SU-DHL-6 (cell line): ENCODE measurements at regions not wholly inside any gene's neighbourhood (a gene's known extent, or its start where the extent isn't known, plus 50 kb on each side); places are given as distances from the start of the nearest gene placed in this dataset.

Experiments used
- H2AFZ ChIP-seq: fragments of 200-600 bp; sonication (generic); 2 replicates; pipeline ENCODE4 v1.6.1; 2014; ENCODE audit warnings: low read depth, mild to moderate bottlenecking, moderate library complexity, mixed read lengths, antibody characterized with exemption, low read length; ENCODE audit not compliant: severe bottlenecking
- H3F3A ChIP-seq: fragments of 200-600 bp; shearing (Covaris generic); 2 replicates; pipeline ENCODE4 v1.6.0; 2016; ENCODE audit warnings: antibody characterized with exemption, mild to moderate bottlenecking; ENCODE audit not compliant: insufficient read depth
- H3K27ac ChIP-seq: fragments of 200-600 bp; sonication (generic); 2 replicates; pipeline ENCODE4 v1.5.1; 2016; ENCODE audit warnings: low read depth, mild to moderate bottlenecking, low read length, moderate library complexity, mixed read lengths
- H3K27me3 ChIP-seq: fragments of 200-600 bp; sonication (generic), shearing (Covaris generic); 2 replicates; pipeline ENCODE4 v1.6.0; 2014; ENCODE audit warnings: mild to moderate bottlenecking, low read length
- H3K36me3 ChIP-seq: fragments of 200-600 bp; sonication (generic); 2 replicates; pipeline ENCODE4 v1.6.1; 2014; ENCODE audit warnings: mild to moderate bottlenecking, low read length, mixed read lengths
- H3K4me2 ChIP-seq: fragments of 300-600, 200-600 bp; shearing (Covaris generic), sonication (generic); 2 replicates; pipeline ENCODE4 v1.6.0; 2014; ENCODE audit warnings: low read length, low read depth, mild to moderate bottlenecking; ENCODE audit not compliant: poor library complexity, severe bottlenecking
- H3K4me3 ChIP-seq: fragments of 200-600 bp; sonication (generic); 2 replicates; pipeline ENCODE4 v1.5.1; 2014; ENCODE audit warnings: antibody characterized with exemption, low read length, mild to moderate bottlenecking, mixed read lengths; ENCODE audit not compliant: insufficient read depth, poor library complexity, severe bottlenecking
- H3K79me2 ChIP-seq: fragments of 200-600 bp; sonication (generic); 2 replicates; pipeline ENCODE4 v1.6.1; 2014; ENCODE audit warnings: mild to moderate bottlenecking, low read length, moderate library complexity; ENCODE audit not compliant: insufficient read depth
- H3K9ac ChIP-seq: fragments of 200-600 bp; sonication (generic); 2 replicates; pipeline ENCODE4 v1.7.0; 2014; ENCODE audit warnings: mild to moderate bottlenecking, low read length
- H3K9me2 ChIP-seq: fragments of 200-600 bp; sonication (generic); replicated peaks from 2 replicates; pipeline ENCODE4 v1.6.1; 2014; ENCODE audit warnings: low read length; ENCODE audit not compliant: insufficient read depth
- H3K9me3 ChIP-seq: fragments of 200-600 bp; sonication (generic); 2 replicates; pipeline ENCODE4 v1.6.1; 2014; ENCODE audit warnings: low read length, mixed read lengths; ENCODE audit not compliant: insufficient read depth
- H4K20me1 ChIP-seq: fragments of 200-600 bp; sonication (generic); 2 replicates; pipeline ENCODE4 v1.6.1; 2014; ENCODE audit warnings: low read depth, mild to moderate bottlenecking, antibody characterized with exemption, low read length, moderate library complexity, mixed read lengths
- CTCF ChIP-seq: fragments of 200-600 bp; sonication (generic); IDR thresholded peaks from one replicate; pipeline ENCODE4 v1.5.1; 2017; ENCODE audit warnings: antibody characterized with exemption, mild to moderate bottlenecking, low read length, moderate library complexity; ENCODE audit not compliant: insufficient read depth, poor library complexity, severe bottlenecking
- EZH2phosphoT487 ChIP-seq: fragments of 200-600 bp; sonication (generic), shearing (Covaris generic); conservative IDR thresholded peaks from 2 replicates; pipeline ENCODE4 v1.6.1; 2018; ENCODE audit warnings: mild to moderate bottlenecking, antibody characterized with exemption, low read length, moderate library complexity, mixed read lengths

- H4K20me1 ChIP-seq, result no peaks in the 10 kb centered on the region
- no peaks in the 10 kb centered on the region for H3K9me2 ChIP-seq
- H3K9me3 ChIP-seq, result no peaks in the 10 kb centered on the region
- no peaks in the 10 kb centered on the region for H3F3A ChIP-seq
- H3K9ac ChIP-seq, result no peak overlapping the region
- H3K27ac ChIP-seq, result no peak overlapping the region
- TF ChIP-seq EZH2phosphoT487, result no peak
- TF ChIP-seq CTCF, result no peak
- no peaks in the 10 kb centered on the region for H3K36me3 ChIP-seq
- no peak overlapping the region for H3K4me2 ChIP-seq
- no peaks in the 10 kb centered on the region for H3K27me3 ChIP-seq
- no peak overlapping the region for H3K4me3 ChIP-seq
- no peak overlapping the region for H2AFZ ChIP-seq
- H3K79me2 ChIP-seq, result no peaks in the 10 kb centered on the region
Observed at GRCh38 chr5:15064396-15064795, 192.8 kb upstream of the ANKH start.

- no peaks in the 10 kb centered on the region for H3K36me3 ChIP-seq
- H3K9ac ChIP-seq, result no peak overlapping the region
- no peak overlapping the region for H3K4me2 ChIP-seq
- no peaks in the 10 kb centered on the region for H4K20me1 ChIP-seq
- no peak for TF ChIP-seq CTCF
- no peak for TF ChIP-seq EZH2phosphoT487
- H3K4me3 ChIP-seq, result no peak overlapping the region
- H2AFZ ChIP-seq, result no peak overlapping the region
- no peaks in the 10 kb centered on the region for H3K9me3 ChIP-seq
- H3K27ac ChIP-seq, result no peak overlapping the region
- no peaks in the 10 kb centered on the region for H3K79me2 ChIP-seq
- no peaks in the 10 kb centered on the region for H3F3A ChIP-seq
- H3K9me2 ChIP-seq, result no peaks in the 10 kb centered on the region
- no peaks in the 10 kb centered on the region for H3K27me3 ChIP-seq
Observed at GRCh38 chr5:15056988-15057592, 185.5 kb upstream of the ANKH start.

- Histone ChIP-seq H4K20me1 (no peaks in the 10 kb centered on the region), H2AFZ (no peak overlapping the region), H3K27ac (no peak overlapping the region), H3K4me3 (no peak overlapping the region), H3K9me3 (no peaks in the 10 kb centered on the region), H3K79me2 (no peaks in the 10 kb centered on the region), H3K4me2 (no peak overlapping the region), H3K9ac (no peak overlapping the region), H3F3A (no peaks in the 10 kb centered on the region), H3K9me2 (no peaks in the 10 kb centered on the region), H3K36me3 (no peaks in the 10 kb centered on the region), H3K27me3 (no peaks in the 10 kb centered on the region)
- no peak for TF ChIP-seq CTCF
- no peak for TF ChIP-seq EZH2phosphoT487
Observed at GRCh38 chr5:15044521-15044920, 172.9 kb upstream of the ANKH start.
